ENCODE measurements at regions not wholly inside any gene's neighbourhood (a gene's known extent, or its start where the extent isn't known, plus 50 kb on each side); places are given as distances from the start of the nearest gene placed in this dataset.
"Not testable (repeated sequence)": the region's sequence is repeated elsewhere in the genome, so short reads cannot be mapped to it uniquely, and the experiment has no call there.

DNA sequence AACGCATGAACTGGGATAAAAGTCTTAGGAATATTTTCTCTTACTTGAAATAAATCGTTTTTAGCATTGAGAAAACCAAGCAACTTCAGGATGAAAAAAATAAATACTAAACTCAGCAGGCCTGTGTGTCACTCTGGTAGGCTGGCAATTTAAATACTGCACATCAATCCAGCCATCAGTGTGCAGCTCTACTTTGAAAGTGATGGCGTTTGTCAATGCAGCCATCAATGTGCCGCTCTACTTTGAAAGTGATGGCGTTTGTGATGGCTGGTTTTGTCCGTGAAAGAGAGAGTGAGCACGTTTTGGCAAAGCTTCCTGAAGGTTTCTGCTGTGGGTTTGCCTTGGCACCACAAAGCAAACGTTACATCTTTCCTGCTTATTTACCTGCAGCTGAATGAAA lies 543.5 kb upstream of the SALL3 start:
- TF ChIP-seq, protein P1, sequence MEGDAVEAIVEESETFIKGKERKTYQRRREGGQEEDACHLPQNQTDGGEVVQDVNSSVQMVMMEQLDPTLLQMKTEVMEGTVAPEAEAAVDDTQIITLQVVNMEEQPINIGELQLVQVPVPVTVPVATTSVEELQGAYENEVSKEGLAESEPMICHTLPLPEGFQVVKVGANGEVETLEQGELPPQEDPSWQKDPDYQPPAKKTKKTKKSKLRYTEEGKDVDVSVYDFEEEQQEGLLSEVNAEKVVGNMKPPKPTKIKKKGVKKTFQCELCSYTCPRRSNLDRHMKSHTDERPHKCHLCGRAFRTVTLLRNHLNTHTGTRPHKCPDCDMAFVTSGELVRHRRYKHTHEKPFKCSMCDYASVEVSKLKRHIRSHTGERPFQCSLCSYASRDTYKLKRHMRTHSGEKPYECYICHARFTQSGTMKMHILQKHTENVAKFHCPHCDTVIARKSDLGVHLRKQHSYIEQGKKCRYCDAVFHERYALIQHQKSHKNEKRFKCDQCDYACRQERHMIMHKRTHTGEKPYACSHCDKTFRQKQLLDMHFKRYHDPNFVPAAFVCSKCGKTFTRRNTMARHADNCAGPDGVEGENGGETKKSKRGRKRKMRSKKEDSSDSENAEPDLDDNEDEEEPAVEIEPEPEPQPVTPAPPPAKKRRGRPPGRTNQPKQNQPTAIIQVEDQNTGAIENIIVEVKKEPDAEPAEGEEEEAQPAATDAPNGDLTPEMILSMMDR (IDR thresholded peaks at IDR 0.05; ENCODE audit: low read depth, low read length) = no peak
- no peak for DNase-seq (ENCODE audit: extremely low read depth, low read depth)

GRCh38 chr18:78438235-78438634 lies 541.4 kb upstream of the SALL3 start:
- DNase-seq (ENCODE audit: extremely low read depth, low read depth) = not testable (repeated sequence)

DNA sequence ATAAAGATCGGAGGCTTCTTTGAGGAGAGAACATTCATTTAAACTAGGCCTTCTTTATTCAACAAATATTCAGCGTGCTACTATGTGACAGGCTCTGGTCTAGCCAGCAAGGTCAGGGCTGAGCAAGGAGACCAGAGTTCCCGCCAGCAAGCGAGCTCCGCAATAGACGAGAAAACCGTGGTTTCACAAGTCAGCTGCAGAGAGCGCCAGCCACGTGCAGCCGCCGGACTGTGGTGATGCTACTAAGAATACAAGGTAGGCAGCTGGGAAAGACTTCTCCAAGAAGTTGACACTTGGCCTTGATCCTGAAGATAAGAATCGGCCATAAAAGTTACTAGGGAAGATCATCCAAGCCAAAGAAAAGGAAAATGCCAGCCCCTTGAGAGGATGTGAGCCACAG lies 533.7 kb upstream of the SALL3 start:
- DNase-seq (ENCODE audit: extremely low read depth, low read depth) = no peak
- TF ChIP-seq, protein P1 (IDR thresholded peaks at IDR 0.05; ENCODE audit: low read depth, low read length) = no peak

DNA sequence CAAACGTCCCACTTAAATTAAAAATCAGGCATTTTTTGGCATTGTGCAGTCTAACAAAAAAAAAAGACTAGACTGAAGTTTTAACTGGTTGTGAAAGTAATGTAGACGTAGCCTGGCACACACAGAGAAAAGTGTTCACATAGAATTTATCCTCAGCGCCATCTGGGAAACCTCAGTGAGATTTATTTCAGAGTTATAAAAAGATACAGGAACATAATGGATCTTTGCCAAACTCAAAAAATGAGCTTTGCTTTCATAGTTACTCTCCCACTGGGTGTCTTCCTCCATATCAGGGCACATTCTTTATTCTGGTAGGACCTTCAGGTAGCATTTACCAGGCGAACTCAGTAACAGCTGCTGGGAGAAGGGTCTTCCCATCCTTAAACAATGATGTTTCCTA lies 532.4 kb upstream of the SALL3 start:
- TF ChIP-seq, protein P1 (IDR thresholded peaks at IDR 0.05; ENCODE audit: low read depth, low read length) = no peak
- no peak for DNase-seq (ENCODE audit: extremely low read depth, low read depth)

GRCh38 chr18:78448106-78448505 lies 531.5 kb upstream of the SALL3 start:
- TF ChIP-seq, protein P1 (IDR thresholded peaks at IDR 0.05; ENCODE audit: low read depth, low read length) = no peak
- DNase-seq (ENCODE audit: extremely low read depth, low read depth) = no peak

DNA sequence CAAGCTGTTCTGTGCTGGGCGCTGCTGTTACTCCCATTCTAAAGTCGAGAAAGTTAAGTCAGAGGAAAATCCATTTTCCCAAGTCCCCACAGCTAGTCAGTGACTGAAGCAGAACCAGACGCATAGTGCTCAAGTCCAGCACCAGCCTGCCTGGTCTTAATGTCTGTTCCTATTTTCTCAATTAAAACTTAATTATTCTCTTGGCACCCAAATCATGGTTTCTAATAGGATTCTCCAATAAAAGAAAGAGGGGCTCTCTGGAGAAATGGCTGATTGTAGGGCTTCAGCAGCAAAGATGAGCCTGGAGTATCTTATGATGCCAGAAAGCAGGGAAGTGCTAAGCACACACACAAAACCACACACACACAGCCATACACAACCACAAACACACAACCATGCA lies 531.0 kb upstream of the SALL3 start:
- no peak for DNase-seq (ENCODE audit: extremely low read depth, low read depth)

DNA sequence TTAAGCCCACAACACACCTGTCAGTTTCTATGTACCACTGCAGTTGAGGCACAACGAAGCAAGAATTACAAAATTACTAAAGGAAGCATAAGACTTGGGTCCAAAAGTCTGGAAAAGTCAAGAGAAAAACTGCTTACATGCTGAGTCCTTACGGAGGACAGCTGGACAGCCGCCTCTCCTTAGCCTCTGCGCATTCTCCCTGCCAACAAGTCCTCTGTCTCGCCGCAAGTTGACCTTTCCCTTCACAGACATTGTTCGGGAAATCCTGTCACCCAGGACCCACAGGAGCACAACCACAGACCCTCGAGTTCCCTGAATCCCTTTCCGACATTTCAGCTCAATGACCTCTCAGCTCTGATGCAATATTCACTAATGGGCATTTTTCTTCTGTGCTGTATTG lies 525.4 kb upstream of the SALL3 start:
- DNase-seq (ENCODE audit: extremely low read depth, low read depth) = no peak

More for the DNA sequence above, 531.0 kb upstream of the SALL3 start:
- TF ChIP-seq, protein P1 (IDR thresholded peaks at IDR 0.05; ENCODE audit: low read depth, low read length) = no peak

GRCh38 chr18:78455386-78455785 lies 524.2 kb upstream of the SALL3 start:
- TF ChIP-seq, protein P1 (IDR thresholded peaks at IDR 0.05; ENCODE audit: low read depth, low read length) = no peak
- DNase-seq (ENCODE audit: extremely low read depth, low read depth) = no peak

More for the DNA sequence above, 525.4 kb upstream of the SALL3 start:
- TF ChIP-seq, protein P1 (IDR thresholded peaks at IDR 0.05; ENCODE audit: low read depth, low read length) = no peak

Measured in AG09319 (cell line).